ENCODE measurements at regions not wholly inside any gene's neighbourhood (a gene's known extent, or its start where the extent isn't known, plus 50 kb on each side); places are given as distances from the start of the nearest gene placed in this dataset.
"Not testable (repeated sequence)": the region's sequence is repeated elsewhere in the genome, so short reads cannot be mapped to it uniquely, and the experiment has no call there.

GRCh38 chrX:25442499-25442898, 426.7 kb upstream of the ARX start:
- H3K9me3 ChIP-seq (ENCODE audit: control insufficient read depth, low read length) = no peaks in the 10 kb centered on the region
- no peaks in the 10 kb centered on the region for H3K4me1 ChIP-seq (ENCODE audit: control insufficient read depth in 1 of 2, insufficient read depth in 2 of 2, low read length in 2 of 2)
- H3K36me3 ChIP-seq (ENCODE audit: control insufficient read depth in 1 of 2, insufficient read depth in 2 of 2, low read length in 1 of 2) = no peaks in the 10 kb centered on the region
- DNase-seq (no peak), ATAC-seq (ENCODE audit: low FRiP score) (no peak)
- intact Hi-C loops (cut with DNase I) = no loop called here
- no peak overlapping the region for H3K27ac ChIP-seq (ENCODE audit: low read depth in 1 of 2, low read length in 2 of 2)
- H3K27me3 ChIP-seq (ENCODE audit: control insufficient read depth in 1 of 2, insufficient read depth in 2 of 2, low read length in 1 of 2) = no peaks in the 10 kb centered on the region
- 36 to 37% methylated on average over 5 of the region's 5 CpGs for WGBS, 2 donors
- no peak overlapping the region for H3K4me3 ChIP-seq (ENCODE audit: low read length in 2 of 2)

- ATAC-seq (ENCODE audit: low FRiP score) (no peak), DNase-seq (no peak)
- WGBS, 2 donors = 30 to 47% methylated on average over 2 of the region's 2 CpGs
- intact Hi-C loops (cut with DNase I) = no loop called here
- H3K36me3 ChIP-seq (ENCODE audit: control insufficient read depth in 1 of 2, insufficient read depth in 2 of 2, low read length in 1 of 2) = no peaks in the 10 kb centered on the region
- no peak overlapping the region for H3K27ac ChIP-seq (ENCODE audit: low read depth in 1 of 2, low read length in 2 of 2)
- no peaks in the 10 kb centered on the region for H3K4me1 ChIP-seq (ENCODE audit: control insufficient read depth in 1 of 2, insufficient read depth in 2 of 2, low read length in 2 of 2)
- H3K9me3 ChIP-seq (ENCODE audit: control insufficient read depth, low read length) = no peaks in the 10 kb centered on the region
- no peak overlapping the region for H3K4me3 ChIP-seq (ENCODE audit: low read length in 2 of 2)
- no peaks in the 10 kb centered on the region for H3K27me3 ChIP-seq (ENCODE audit: control insufficient read depth in 1 of 2, insufficient read depth in 2 of 2, low read length in 1 of 2)
Observed at GRCh38 chrX:25433307-25433706, 417.5 kb upstream of the ARX start.

GRCh38 chrX:25432396-25432795, 416.6 kb upstream of the ARX start:
- Histone ChIP-seq H3K4me3 (ENCODE audit: low read length in 2 of 2) (no peak overlapping the region), H3K9me3 (ENCODE audit: control insufficient read depth, low read length) (no peaks in the 10 kb centered on the region), H3K4me1 (ENCODE audit: control insufficient read depth in 1 of 2, insufficient read depth in 2 of 2, low read length in 2 of 2) (no peaks in the 10 kb centered on the region), H3K36me3 (ENCODE audit: control insufficient read depth in 1 of 2, insufficient read depth in 2 of 2, low read length in 1 of 2) (no peaks in the 10 kb centered on the region), H3K27ac (ENCODE audit: low read depth in 1 of 2, low read length in 2 of 2) (no peak overlapping the region), H3K27me3 (ENCODE audit: control insufficient read depth in 1 of 2, insufficient read depth in 2 of 2, low read length in 1 of 2) (no peaks in the 10 kb centered on the region)
- intact Hi-C loops (cut with DNase I) = no loop called here
- ATAC-seq (ENCODE audit: low FRiP score) = no peak
- DNase-seq = no peak
- whole genome bisulfite sequencing, 2 donors = 47 to 76% methylated on average over 2 of the region's 2 CpGs

- Histone ChIP-seq H3K27ac (ENCODE audit: low read depth in 1 of 2, low read length in 2 of 2) (no peak overlapping the region), H3K36me3 (ENCODE audit: control insufficient read depth in 1 of 2, insufficient read depth in 2 of 2, low read length in 1 of 2) (no peaks in the 10 kb centered on the region), H3K27me3 (ENCODE audit: control insufficient read depth in 1 of 2, insufficient read depth in 2 of 2, low read length in 1 of 2) (no peaks in the 10 kb centered on the region), H3K4me3 (ENCODE audit: low read length in 2 of 2) (no peak overlapping the region), H3K4me1 (ENCODE audit: control insufficient read depth in 1 of 2, insufficient read depth in 2 of 2, low read length in 2 of 2) (no peaks in the 10 kb centered on the region), H3K9me3 (ENCODE audit: control insufficient read depth, low read length) (no peaks in the 10 kb centered on the region)
- ATAC-seq (ENCODE audit: low FRiP score) (no peak), DNase-seq (peak in 1 of 2 donors; percentile 37)
- intact Hi-C loops (cut with DNase I) = no loop called here
- WGBS, 2 donors = 53 to 73% methylated on average over 10 of the region's 10 CpGs
Observed at GRCh38 chrX:25427873-25428555, 412.2 kb upstream of the ARX start.

GRCh38 chrX:25404163-25404562, 388.4 kb upstream of the ARX start:
- ATAC-seq (ENCODE audit: low FRiP score); H3K9me3 ChIP-seq (ENCODE audit: control insufficient read depth, low read length); H3K4me1 ChIP-seq (ENCODE audit: control insufficient read depth in 1 of 2, insufficient read depth in 2 of 2, low read length in 2 of 2); intact Hi-C loops (cut with DNase I); H3K36me3 ChIP-seq (ENCODE audit: control insufficient read depth in 1 of 2, insufficient read depth in 2 of 2, low read length in 1 of 2); H3K4me3 ChIP-seq (ENCODE audit: low read length in 2 of 2); H3K27me3 ChIP-seq (ENCODE audit: control insufficient read depth in 1 of 2, insufficient read depth in 2 of 2, low read length in 1 of 2); H3K27ac ChIP-seq (ENCODE audit: low read depth in 1 of 2, low read length in 2 of 2): not testable (repeated sequence)
- peak in 1 of 2 donors; percentile 55 for DNase-seq
- 83 to 95% methylated on average over 11 of the region's 11 CpGs for WGBS, 2 donors

GRCh38 chrX:25389266-25389665, 373.5 kb upstream of the ARX start:
- Histone ChIP-seq H3K4me3 (ENCODE audit: low read length in 2 of 2) (no peak overlapping the region), H3K9me3 (ENCODE audit: control insufficient read depth, low read length) (no peaks in the 10 kb centered on the region), H3K27me3 (ENCODE audit: control insufficient read depth in 1 of 2, insufficient read depth in 2 of 2, low read length in 1 of 2) (no peaks in the 10 kb centered on the region), H3K4me1 (ENCODE audit: control insufficient read depth in 1 of 2, insufficient read depth in 2 of 2, low read length in 2 of 2) (no peaks in the 10 kb centered on the region), H3K36me3 (ENCODE audit: control insufficient read depth in 1 of 2, insufficient read depth in 2 of 2, low read length in 1 of 2) (no peaks in the 10 kb centered on the region), H3K27ac (ENCODE audit: low read depth in 1 of 2, low read length in 2 of 2) (no peak overlapping the region)
- intact Hi-C loops (cut with DNase I) = no loop called here
- DNase-seq = no peak
- 58 to 75% methylated on average over 3 of the region's 3 CpGs for WGBS, 2 donors
- ATAC-seq (ENCODE audit: low FRiP score) = no peak

GRCh38 chrX:25383196-25383595, 367.4 kb upstream of the ARX start:
- no peaks in the 10 kb centered on the region for H3K9me3 ChIP-seq (ENCODE audit: control insufficient read depth, low read length)
- no peaks in the 10 kb centered on the region for H3K4me1 ChIP-seq (ENCODE audit: control insufficient read depth in 1 of 2, insufficient read depth in 2 of 2, low read length in 2 of 2)
- ATAC-seq (ENCODE audit: low FRiP score) (no peak), DNase-seq (no peak)
- H3K27ac ChIP-seq (ENCODE audit: low read depth in 1 of 2, low read length in 2 of 2) = no peak overlapping the region
- no peaks in the 10 kb centered on the region for H3K36me3 ChIP-seq (ENCODE audit: control insufficient read depth in 1 of 2, insufficient read depth in 2 of 2, low read length in 1 of 2)
- intact Hi-C loops (cut with DNase I) = no loop called here
- WGBS, 2 donors = 60 to 77% methylated on average over 3 of the region's 3 CpGs
- H3K4me3 ChIP-seq (ENCODE audit: low read length in 2 of 2) = no peak overlapping the region
- H3K27me3 ChIP-seq (ENCODE audit: control insufficient read depth in 1 of 2, insufficient read depth in 2 of 2, low read length in 1 of 2) = no peaks in the 10 kb centered on the region

- Histone ChIP-seq H3K9me3 (ENCODE audit: control insufficient read depth, low read length) (no peaks in the 10 kb centered on the region), H3K36me3 (ENCODE audit: control insufficient read depth in 1 of 2, insufficient read depth in 2 of 2, low read length in 1 of 2) (no peaks in the 10 kb centered on the region), H3K4me1 (ENCODE audit: control insufficient read depth in 1 of 2, insufficient read depth in 2 of 2, low read length in 2 of 2) (no peaks in the 10 kb centered on the region), H3K27me3 (ENCODE audit: control insufficient read depth in 1 of 2, insufficient read depth in 2 of 2, low read length in 1 of 2) (no peaks in the 10 kb centered on the region), H3K27ac (ENCODE audit: low read depth in 1 of 2, low read length in 2 of 2) (no peak overlapping the region), H3K4me3 (ENCODE audit: low read length in 2 of 2) (no peak overlapping the region)
- 29 to 32% methylated on average over 1 of the region's 1 CpG for WGBS, 2 donors
- ATAC-seq (ENCODE audit: low FRiP score) (no peak), DNase-seq (no peak)
- intact Hi-C loops (cut with DNase I) = no loop called here
Observed at GRCh38 chrX:25356456-25356855, 340.7 kb upstream of the ARX start.

GRCh38 chrX:25344161-25344936, 328.6 kb upstream of the ARX start:
- no peak for DNase-seq
- WGBS, 2 donors = 58 to 65% methylated on average over 7 of the region's 7 CpGs
- no peak for ATAC-seq (ENCODE audit: low FRiP score)
- Histone ChIP-seq H3K9me3 (ENCODE audit: control insufficient read depth, low read length) (no peaks in the 10 kb centered on the region), H3K4me1 (ENCODE audit: control insufficient read depth in 1 of 2, insufficient read depth in 2 of 2, low read length in 2 of 2) (no peaks in the 10 kb centered on the region), H3K27ac (ENCODE audit: low read depth in 1 of 2, low read length in 2 of 2) (no peak overlapping the region), H3K36me3 (ENCODE audit: control insufficient read depth in 1 of 2, insufficient read depth in 2 of 2, low read length in 1 of 2) (no peaks in the 10 kb centered on the region), H3K27me3 (ENCODE audit: control insufficient read depth in 1 of 2, insufficient read depth in 2 of 2, low read length in 1 of 2) (no peaks in the 10 kb centered on the region), H3K4me3 (ENCODE audit: low read length in 2 of 2) (no peak overlapping the region)
- intact Hi-C loops (cut with DNase I) = no loop called here
